HUES64 (cell line): ENCODE measurements at regions not wholly inside any gene's neighbourhood (a gene's known extent, or its start where the extent isn't known, plus 50 kb on each side); places are given as distances from the start of the nearest gene placed in this dataset.
A peak's percentile ranks its signal among the peaks of the same experiment; 100 is the strongest.

Source experiments
- H3K27ac ChIP-seq: 2 replicates; pipeline ENCODE4 v1.7.0; 2013; ENCODE audit warnings: low read depth, low read length, inconsistent platforms
- H3K27me3 ChIP-seq: 2 replicates; pipeline ENCODE4 v1.6.1; 2013; ENCODE audit warnings: mild to moderate bottlenecking, low read length; ENCODE audit not compliant: insufficient read depth
- H3K36me3 ChIP-seq: 2 replicates; pipeline ENCODE4 v1.6.1; 2013; ENCODE audit warnings: mild to moderate bottlenecking, low read length; ENCODE audit not compliant: insufficient read depth
- H3K4me1 ChIP-seq: 2 replicates; pipeline ENCODE4 v1.6.1; 2013; ENCODE audit warnings: mild to moderate bottlenecking, low read length, moderate library complexity; ENCODE audit not compliant: insufficient read depth
- H3K4me3 ChIP-seq: 2 replicates; pipeline ENCODE4 v1.5.1; 2013; ENCODE audit warnings: mild to moderate bottlenecking, low read length, moderate library complexity
- H3K9ac ChIP-seq: 2 replicates; pipeline ENCODE4 v1.6.1; 2013; ENCODE audit warnings: mild to moderate bottlenecking, low read depth, low read length
- H3K9me3 ChIP-seq: 2 replicates; pipeline ENCODE4 v1.6.1; 2013; ENCODE audit warnings: low read depth, low read length; ENCODE audit not compliant: insufficient read depth
- WGBS: fragments of 150-250, 120-280 bp; methylation state at CpG from one replicate; pipeline ENCODE4 v1.1.7; 2013; ENCODE audit warnings: missing lambda C conversion rate; 5-methylcytosine and 5-hydroxymethylcytosine counted together

DNA sequence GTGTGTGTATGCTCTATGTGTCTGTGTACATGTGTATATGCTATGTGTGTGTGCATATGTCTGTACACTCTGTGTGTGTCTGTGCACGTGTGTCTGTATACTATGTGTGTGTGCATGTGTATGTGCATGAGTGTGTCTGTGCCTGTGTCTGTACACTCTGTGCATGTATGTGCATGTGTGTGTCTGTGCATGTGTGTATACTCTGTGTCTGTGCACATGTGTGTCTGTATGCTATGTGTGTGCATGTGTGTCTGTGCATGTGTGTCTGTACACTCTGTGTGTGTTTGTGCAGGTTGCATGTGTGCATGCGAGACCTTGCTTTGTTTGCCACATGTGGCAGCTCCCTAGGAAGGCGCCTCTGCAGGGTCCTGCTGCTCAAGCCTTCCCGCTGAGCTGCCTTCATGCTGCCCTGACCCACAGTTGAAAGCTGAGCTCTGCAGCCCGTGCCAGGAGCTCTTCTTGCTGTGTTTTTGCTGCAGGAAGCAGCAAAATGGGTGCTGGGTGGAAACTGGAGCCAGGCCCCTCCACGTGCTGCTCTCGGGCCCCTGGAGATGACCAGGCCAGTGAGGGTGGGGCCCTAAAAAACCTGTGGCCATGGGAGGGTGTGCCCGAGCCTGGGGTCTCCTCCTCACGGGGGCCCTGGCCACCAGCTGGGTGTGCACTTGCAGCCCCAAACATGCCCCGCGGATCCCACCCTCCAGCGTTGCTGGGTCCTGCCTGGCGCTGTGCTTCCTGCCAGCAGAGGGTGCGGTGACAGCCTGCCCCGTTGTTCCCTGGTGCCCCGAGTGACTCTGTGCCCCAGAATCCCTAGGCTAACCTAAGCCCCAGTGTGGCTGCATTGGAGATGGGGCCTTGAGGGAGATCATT, 109.1 kb downstream of the DACT2 start:
- WGBS: 87% methylated on average over 16 of the region's 16 CpGs
- Histone ChIP-seq H3K9me3 (no peaks in the 10 kb centered on the region), H3K36me3 (no peaks in the 10 kb centered on the region), H3K27ac (no peak overlapping the region), H3K4me3 (no peak overlapping the region), H3K27me3 (peaks cover 17% of the 10 kb centered on the region), H3K9ac (no peak overlapping the region), H3K4me1 (peaks cover 6% of the 10 kb centered on the region; the same call in 1 of the 2 replicates)

DNA sequence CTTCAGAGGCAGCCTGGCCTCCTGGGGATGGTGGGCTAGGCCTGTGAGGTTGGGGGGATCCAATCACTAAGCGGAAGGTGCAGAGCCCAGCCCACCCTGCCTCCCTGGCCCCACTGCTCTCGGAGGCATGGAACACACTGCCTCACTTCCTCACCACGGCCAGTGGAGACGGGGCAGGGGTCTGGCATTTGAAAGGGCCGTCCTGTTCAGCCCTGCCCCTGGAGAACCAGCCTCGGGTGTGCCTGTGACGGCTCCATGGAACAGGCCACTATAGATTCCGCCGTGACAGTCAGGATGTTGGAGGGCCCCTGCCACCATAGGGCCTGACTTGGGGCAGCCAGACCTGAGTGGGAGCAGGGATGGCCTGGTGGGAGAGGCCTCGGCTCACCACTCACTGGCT, 110.2 kb downstream of the DACT2 start:
- no peaks in the 10 kb centered on the region for H3K9me3 ChIP-seq
- peaks cover 13% of the 10 kb centered on the region for H3K27me3 ChIP-seq
- WGBS: 58% methylated on average over 10 of the region's 10 CpGs
- no peaks in the 10 kb centered on the region for H3K36me3 ChIP-seq
- H3K27ac ChIP-seq: no peak overlapping the region
- H3K4me3 ChIP-seq: peak overlapping the region; percentile 27; the same call in 1 of the 2 replicates
- no peak overlapping the region for H3K9ac ChIP-seq
- H3K4me1 ChIP-seq: peaks cover 6% of the 10 kb centered on the region; the same call in 1 of the 2 replicates

DNA sequence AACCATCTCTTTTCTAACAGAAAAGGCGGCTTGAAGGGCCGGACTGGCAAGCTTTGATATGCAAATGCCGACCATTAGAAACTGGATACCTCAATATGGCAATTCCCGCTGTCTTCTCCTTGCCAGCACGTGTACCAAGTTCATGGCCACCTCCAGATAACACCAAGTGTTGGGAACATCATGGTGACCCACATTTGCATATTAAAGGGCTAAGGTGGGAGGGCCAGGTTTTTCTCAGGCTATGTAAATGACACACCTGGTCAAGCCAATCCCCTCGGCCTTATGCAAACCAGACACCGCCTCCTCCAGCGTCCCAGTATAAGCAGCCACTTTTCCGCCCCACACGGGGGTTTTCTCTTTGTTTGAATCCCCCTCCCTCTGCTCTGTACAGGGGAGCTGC, 110.7 kb downstream of the DACT2 start:
- H3K9ac ChIP-seq: no peak overlapping the region
- H3K27me3 ChIP-seq: peaks cover 13% of the 10 kb centered on the region
- peak overlapping the region; percentile 27; the same call in 1 of the 2 replicates for H3K4me3 ChIP-seq
- H3K27ac ChIP-seq: no peak overlapping the region
- no peaks in the 10 kb centered on the region for H3K9me3 ChIP-seq
- 6% methylated on average over 10 of the region's 10 CpGs for WGBS
- H3K36me3 ChIP-seq: no peaks in the 10 kb centered on the region
- H3K4me1 ChIP-seq: peaks cover 6% of the 10 kb centered on the region; the same call in 1 of the 2 replicates

DNA sequence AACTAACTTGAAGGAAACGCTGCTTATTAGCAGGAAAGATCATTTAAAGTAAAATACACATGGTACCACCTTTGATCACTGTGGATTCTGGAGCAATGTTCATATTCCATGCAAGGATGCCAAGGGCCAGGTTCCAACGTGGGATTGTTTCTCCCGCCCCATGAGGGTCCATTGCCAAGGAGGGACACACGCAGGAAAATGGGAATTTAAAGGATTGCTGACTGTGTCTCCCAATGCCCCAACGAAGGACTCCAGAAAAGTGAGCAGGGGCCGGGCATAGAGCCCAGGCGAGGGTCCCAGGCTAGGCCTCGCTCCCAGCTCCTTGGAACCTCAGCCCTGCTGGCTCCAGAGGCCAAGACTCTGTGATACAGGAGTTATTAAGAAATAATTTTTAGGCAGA, 111.2 kb downstream of the DACT2 start:
- WGBS: 68% methylated on average over 8 of the region's 8 CpGs
- Histone ChIP-seq H3K27me3 (peaks cover 13% of the 10 kb centered on the region), H3K4me3 (no peak overlapping the region), H3K27ac (no peak overlapping the region), H3K9me3 (no peaks in the 10 kb centered on the region), H3K4me1 (peaks cover 6% of the 10 kb centered on the region; the same call in 1 of the 2 replicates), H3K9ac (no peak overlapping the region), H3K36me3 (no peaks in the 10 kb centered on the region)

DNA sequence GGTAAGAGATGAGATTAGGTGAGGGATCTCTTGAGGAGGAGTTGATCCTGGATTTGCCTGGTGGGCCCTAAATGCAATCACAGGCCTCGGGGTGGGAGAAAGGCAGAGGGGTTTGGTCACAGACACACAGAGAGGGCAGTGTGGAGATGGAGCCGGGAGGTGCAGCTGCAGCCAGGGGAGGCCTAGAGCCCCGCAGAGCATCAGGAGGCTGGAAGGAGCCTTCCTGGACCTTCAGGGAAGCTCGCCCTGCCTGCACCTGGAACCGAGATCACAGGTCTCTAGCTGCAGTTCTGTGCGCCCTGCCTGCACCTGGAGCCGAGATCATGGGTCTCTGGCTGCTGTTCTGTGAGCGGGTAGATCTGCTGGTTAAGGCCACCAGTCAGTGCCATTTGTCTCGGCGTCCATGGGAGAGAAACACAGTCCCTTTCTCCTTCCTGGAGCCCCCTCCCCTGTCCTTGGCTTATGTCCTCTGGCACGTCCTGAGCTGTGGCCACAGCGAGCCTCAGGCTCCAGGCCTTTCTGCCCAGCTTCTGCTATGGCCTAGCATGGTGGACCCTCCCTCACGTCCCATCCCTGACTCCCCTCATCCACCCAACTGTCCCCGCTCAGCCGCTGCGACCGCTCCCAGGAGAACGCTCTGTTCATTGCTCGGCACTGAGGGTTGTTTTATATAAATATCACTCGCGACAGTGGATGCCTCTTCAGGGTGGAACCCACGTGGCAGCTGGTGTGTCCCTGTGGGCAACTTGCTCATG, 112.0 kb downstream of the DACT2 start:
- WGBS: 88% methylated on average over 22 of the region's 22 CpGs
- no peak overlapping the region for H3K4me3 ChIP-seq

DNA sequence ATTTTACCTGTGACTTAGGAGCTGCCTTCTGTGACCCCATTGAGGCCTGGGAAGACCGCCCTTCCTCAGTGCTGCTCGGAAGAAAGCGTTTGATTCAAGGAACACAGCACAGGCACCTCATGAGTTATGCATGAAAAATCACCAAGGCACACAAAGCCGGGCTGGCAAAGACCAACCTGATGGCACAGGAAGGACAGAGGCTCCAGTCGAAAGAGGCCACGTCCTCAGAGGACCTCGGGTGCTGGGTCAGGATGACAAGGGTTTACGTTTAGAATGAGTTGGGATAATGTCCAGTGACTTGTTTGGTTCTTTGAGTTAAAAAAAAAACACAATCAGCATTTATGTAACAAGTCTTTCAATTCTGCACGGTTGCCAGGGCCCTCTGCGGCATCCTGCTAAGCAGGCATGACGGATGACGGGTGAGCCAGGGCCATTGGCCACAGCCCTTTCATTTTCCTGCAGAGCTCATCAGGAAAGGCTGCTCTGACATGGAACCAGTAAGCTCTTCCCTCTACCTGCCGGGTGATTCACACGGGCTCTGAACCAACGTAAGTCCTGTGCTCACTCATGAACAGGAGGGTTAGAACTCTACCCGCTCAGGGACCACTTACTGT, 112.8 kb downstream of the DACT2 start:
- 90% methylated on average over 16 of the region's 16 CpGs for WGBS
- no peak overlapping the region for H3K4me3 ChIP-seq
- H3K9me3 ChIP-seq: no peaks in the 10 kb centered on the region
- no peaks in the 10 kb centered on the region for H3K36me3 ChIP-seq
- peaks cover 13% of the 10 kb centered on the region for H3K27me3 ChIP-seq
- no peak overlapping the region for H3K27ac ChIP-seq
- peaks cover 6% of the 10 kb centered on the region; the same call in 1 of the 2 replicates for H3K4me1 ChIP-seq
- H3K9ac ChIP-seq: no peak overlapping the region

More for the DNA sequence above, 112.0 kb downstream of the DACT2 start:
- no peaks in the 10 kb centered on the region for H3K36me3 ChIP-seq
- H3K4me1 ChIP-seq: peaks cover 6% of the 10 kb centered on the region; the same call in 1 of the 2 replicates
- no peaks in the 10 kb centered on the region for H3K9me3 ChIP-seq
- no peak overlapping the region for H3K9ac ChIP-seq
- no peak overlapping the region for H3K27ac ChIP-seq
- H3K27me3 ChIP-seq: peaks cover 13% of the 10 kb centered on the region

DNA sequence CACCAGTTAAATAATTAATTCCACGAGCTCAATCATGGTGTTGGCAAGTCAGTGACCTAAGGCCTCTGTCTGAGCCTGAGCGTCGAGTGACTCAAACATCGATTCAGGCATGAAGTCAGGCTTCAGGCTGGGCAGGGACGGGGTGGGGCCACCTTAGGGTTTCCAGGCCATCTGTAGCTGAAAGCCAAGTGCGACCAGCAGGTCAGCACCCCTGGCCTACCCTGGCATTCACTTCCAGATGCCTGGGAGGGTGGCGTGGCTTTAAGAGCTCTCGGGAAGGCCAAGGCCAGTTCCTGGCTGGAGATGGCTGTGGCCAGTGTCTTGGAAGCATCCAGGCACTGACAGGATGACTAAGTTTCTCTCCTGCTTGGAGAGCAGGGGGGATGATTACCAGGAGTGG, 113.4 kb downstream of the DACT2 start:
- H3K9ac ChIP-seq: no peak overlapping the region
- H3K4me3 ChIP-seq: no peak overlapping the region
- peaks cover 13% of the 10 kb centered on the region for H3K27me3 ChIP-seq
- no peaks in the 10 kb centered on the region for H3K9me3 ChIP-seq
- H3K27ac ChIP-seq: no peak overlapping the region
- H3K36me3 ChIP-seq: no peaks in the 10 kb centered on the region
- H3K4me1 ChIP-seq: peaks cover 6% of the 10 kb centered on the region; the same call in 1 of the 2 replicates
- WGBS: 92% methylated on average over 8 of the region's 8 CpGs

DNA sequence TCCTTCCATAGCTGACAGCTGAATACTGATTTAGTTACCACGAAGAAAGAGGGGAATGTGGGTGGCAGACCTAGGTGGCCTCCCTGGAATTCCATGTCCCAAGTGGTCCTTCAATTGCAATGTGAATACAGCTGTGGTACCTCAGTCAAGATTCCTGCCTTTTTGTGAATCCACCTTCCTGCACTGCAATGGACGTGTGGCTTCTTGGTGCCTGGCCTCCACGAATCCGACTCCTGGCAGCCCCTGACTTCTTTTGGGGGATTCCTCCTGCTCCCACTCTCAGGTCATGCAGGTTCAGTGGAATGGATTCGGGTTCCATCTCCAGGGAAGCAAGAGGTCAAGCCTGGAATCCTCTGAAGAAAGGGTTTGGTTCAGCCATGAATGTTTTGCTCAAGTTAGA, 117.8 kb downstream of the DACT2 start:
- H3K27ac ChIP-seq: no peak overlapping the region
- H3K9me3 ChIP-seq: no peaks in the 10 kb centered on the region
- no peaks in the 10 kb centered on the region for H3K36me3 ChIP-seq
- H3K4me3 ChIP-seq: no peak overlapping the region
- no peaks in the 10 kb centered on the region for H3K27me3 ChIP-seq
- no peak overlapping the region for H3K9ac ChIP-seq
- no peaks in the 10 kb centered on the region for H3K4me1 ChIP-seq
- 93% methylated on average over 5 of the region's 5 CpGs for WGBS

DNA sequence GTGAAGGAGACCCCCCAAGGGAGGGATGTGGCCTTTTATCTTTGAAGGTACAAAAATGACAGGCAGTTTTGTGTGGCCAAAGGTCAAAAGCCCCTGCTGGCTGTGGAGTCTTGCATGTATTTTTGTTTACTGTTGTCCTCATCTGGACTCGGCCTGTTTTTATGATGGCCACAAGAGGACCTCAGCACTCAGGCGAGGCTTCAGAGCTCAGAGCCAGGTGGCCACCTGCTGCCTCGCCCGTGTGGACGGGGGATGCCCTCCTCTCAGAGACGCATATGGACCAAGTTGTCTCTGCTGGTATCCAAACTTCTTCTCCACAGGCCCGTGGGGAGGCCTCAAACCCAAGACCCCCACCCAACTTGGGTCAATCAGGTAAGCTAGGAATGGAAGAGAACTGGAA, 118.2 kb downstream of the DACT2 start:
- Histone ChIP-seq H3K4me1 (no peaks in the 10 kb centered on the region), H3K9me3 (no peaks in the 10 kb centered on the region), H3K9ac (no peak overlapping the region), H3K36me3 (no peaks in the 10 kb centered on the region), H3K27ac (no peak overlapping the region), H3K27me3 (no peaks in the 10 kb centered on the region), H3K4me3 (no peak overlapping the region)
- 38% methylated on average over 7 of the region's 7 CpGs for WGBS

DNA sequence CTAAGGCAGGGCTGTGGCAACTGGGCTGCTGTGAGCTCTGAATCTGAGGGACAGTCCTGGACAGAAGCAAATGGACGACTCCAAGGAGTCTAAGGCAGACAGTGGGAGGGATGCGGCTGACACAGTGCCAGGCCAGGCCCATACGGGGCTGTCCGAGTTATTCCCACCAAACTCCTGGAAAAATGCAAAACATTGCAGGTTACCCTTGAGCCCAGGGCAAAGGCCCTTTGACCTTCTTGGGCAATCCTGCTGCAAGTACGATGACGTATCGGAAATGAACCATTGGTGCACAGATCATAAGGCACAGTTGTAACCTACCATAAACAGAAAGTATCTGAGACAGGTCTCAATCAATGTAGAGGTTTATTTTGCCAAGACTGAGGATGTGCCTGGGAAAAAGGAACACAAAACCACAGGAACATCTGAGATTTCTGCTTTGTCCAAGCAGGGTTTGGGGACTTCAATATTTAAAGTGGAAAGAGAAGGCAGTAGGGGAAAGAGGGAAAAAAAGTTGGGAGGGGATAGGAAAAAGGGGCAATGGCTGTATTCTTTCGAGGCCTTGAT, 118.9 kb downstream of the DACT2 start:
- Histone ChIP-seq H3K9ac (no peak overlapping the region), H3K9me3 (no peaks in the 10 kb centered on the region), H3K4me3 (no peak overlapping the region), H3K4me1 (no peaks in the 10 kb centered on the region), H3K27me3 (no peaks in the 10 kb centered on the region), H3K27ac (no peak overlapping the region), H3K36me3 (no peaks in the 10 kb centered on the region)
- 93% methylated on average over 8 of the region's 8 CpGs for WGBS
